SK-N-SH treated with all-trans-retinoic acid at 6 μM for 48 hours (cell line): ENCODE measurements at regions not wholly inside any gene's neighbourhood (a gene's known extent, or its start where the extent isn't known, plus 50 kb on each side); places are given as distances from the start of the nearest gene placed in this dataset.
"Not testable (repeated sequence)": the region's sequence is repeated elsewhere in the genome, so short reads cannot be mapped to it uniquely, and the experiment has no call there.

Source experiments
- ATAC-seq: fragments of 200-7000 bp; cut with Tn5 transposase; 3 replicates; pipeline ENCODE4 v1.9.1; 2020; ENCODE audit warnings: mild to moderate bottlenecking, moderate library complexity
- ARNTL ChIP-seq: fragments of 450-650 bp; formaldehyde crosslinking; IDR thresholded peaks from 2 replicates; pipeline ENCODE4 v1.5.0; 2020; ENCODE audit warnings: low read depth, mild to moderate bottlenecking, moderate library complexity, borderline replicate concordance
- BACH2 ChIP-seq: fragments of 250-450 bp; sonication (Bioruptor Pico); IDR thresholded peaks from 2 replicates; pipeline ENCODE4 v1.9.0; 2021; ENCODE audit warnings: mild to moderate bottlenecking, borderline replicate concordance
- CSDC2 ChIP-seq: fragments of 250-450 bp; sonication (Bioruptor Pico); IDR thresholded peaks from 2 replicates; pipeline ENCODE4 v1.5.0; 2020; ENCODE audit warnings: mild to moderate bottlenecking, moderate library complexity
- GLIS3 ChIP-seq: fragments of 250-450 bp; sonication (Bioruptor Pico); IDR thresholded peaks from 2 replicates; pipeline ENCODE4 v1.5.0; 2020; ENCODE audit warnings: mild to moderate bottlenecking, moderate library complexity
- ISL1 ChIP-seq: fragments of 250-450 bp; sonication (Bioruptor Pico); IDR thresholded peaks from 2 replicates; pipeline ENCODE4 v2.1.2; 2022; ENCODE audit warnings: mild to moderate bottlenecking, moderate library complexity
- OSR1 ChIP-seq: fragments of 250-450 bp; sonication (Bioruptor Pico); IDR thresholded peaks from 2 replicates; pipeline ENCODE4 v1.8.0; 2022; ENCODE audit warnings: moderate library complexity, mild to moderate bottlenecking, inconsistent platforms
- PPARA ChIP-seq: fragments of 250-450 bp; sonication (Bioruptor Pico); IDR thresholded peaks from 2 replicates; pipeline ENCODE4 v1.5.0; 2020; ENCODE audit warnings: mild to moderate bottlenecking, borderline replicate concordance
- RARB ChIP-seq: fragments of 250-450 bp; sonication (Bioruptor Pico); IDR thresholded peaks from 2 replicates; pipeline ENCODE4 v1.8.0; 2021; ENCODE audit warnings: mild to moderate bottlenecking, moderate library complexity
- SNAI2 ChIP-seq: fragments of 250-450 bp; sonication (Bioruptor Pico); IDR thresholded peaks from 2 replicates; pipeline ENCODE4 v1.5.0; 2020; ENCODE audit warnings: mild to moderate bottlenecking, moderate library complexity
- TCF4 ChIP-seq: fragments of 250-450 bp; sonication (Bioruptor Pico); IDR thresholded peaks from 2 replicates; pipeline ENCODE4 v1.8.0; 2021; ENCODE audit warnings: mild to moderate bottlenecking, moderate library complexity, borderline replicate concordance
- TOX ChIP-seq: fragments of 250-450 bp; sonication (Bioruptor Pico); IDR thresholded peaks from 2 replicates; pipeline ENCODE4 v1.8.0; 2021; ENCODE audit warnings: mild to moderate bottlenecking, moderate library complexity, borderline replicate concordance
- ZC3H10 ChIP-seq: fragments of 250-450 bp; sonication (Bioruptor Pico); IDR thresholded peaks from 2 replicates; pipeline ENCODE4 v1.5.1; 2021; ENCODE audit warnings: mild to moderate bottlenecking, moderate library complexity
- ZFP3 ChIP-seq: fragments of 250-450 bp; sonication (Bioruptor Pico); IDR thresholded peaks from 2 replicates; pipeline ENCODE4 v1.5.0; 2020; ENCODE audit warnings: mild to moderate bottlenecking, moderate library complexity
- ZFP30 ChIP-seq: fragments of 450-650 bp; formaldehyde crosslinking; IDR thresholded peaks from 2 replicates; pipeline ENCODE4 v1.5.0; 2022; ENCODE audit warnings: mild to moderate bottlenecking, moderate library complexity
- ZNF565 ChIP-seq: fragments of 450-650 bp; formaldehyde crosslinking; conservative IDR thresholded peaks from 2 replicates; pipeline ENCODE4 v1.5.0; 2020; ENCODE audit warnings: low read depth, mild to moderate bottlenecking, moderate library complexity
- ZNF70 ChIP-seq: fragments of 450-650 bp; formaldehyde crosslinking; IDR thresholded peaks from 2 replicates; pipeline ENCODE4 v1.5.0; 2020; ENCODE audit warnings: mild to moderate bottlenecking, moderate library complexity
- ZNF8 ChIP-seq: fragments of 450-650 bp; formaldehyde crosslinking; IDR thresholded peaks from 2 replicates; pipeline ENCODE4 v1.5.0; 2020; ENCODE audit warnings: mild to moderate bottlenecking, moderate library complexity
- TF ChIP-seq, protein P1 (sequence below): fragments of 250-450 bp; sonication (Bioruptor Pico); IDR thresholded peaks from 2 replicates; pipeline ENCODE4 v1.8.0; 2020; ENCODE audit warnings: mild to moderate bottlenecking, moderate library complexity, borderline replicate concordance
- TF ChIP-seq, protein P2 (sequence below): fragments of 250-450 bp; sonication (Bioruptor Pico); IDR thresholded peaks from 2 replicates; pipeline ENCODE4 v1.5.0; 2020; ENCODE audit warnings: mild to moderate bottlenecking, moderate library complexity
- TF ChIP-seq, protein P3 (sequence below): fragments of 250-450 bp; sonication (Bioruptor Pico); IDR thresholded peaks from 2 replicates; pipeline ENCODE4 v1.5.1; 2021; ENCODE audit warnings: mild to moderate bottlenecking, moderate library complexity

GRCh38 chr9:88833946-88834345, 157.3 kb upstream of the S1PR3 start:
- TF ChIP-seq ZNF70 (CRISPR knock-in tag): no peak
- no peak for TF ChIP-seq PPARA
- no peak for TF ChIP-seq CSDC2 (CRISPR knock-in tag)
- TF ChIP-seq ZNF8: no peak
- TF ChIP-seq, protein P1, sequence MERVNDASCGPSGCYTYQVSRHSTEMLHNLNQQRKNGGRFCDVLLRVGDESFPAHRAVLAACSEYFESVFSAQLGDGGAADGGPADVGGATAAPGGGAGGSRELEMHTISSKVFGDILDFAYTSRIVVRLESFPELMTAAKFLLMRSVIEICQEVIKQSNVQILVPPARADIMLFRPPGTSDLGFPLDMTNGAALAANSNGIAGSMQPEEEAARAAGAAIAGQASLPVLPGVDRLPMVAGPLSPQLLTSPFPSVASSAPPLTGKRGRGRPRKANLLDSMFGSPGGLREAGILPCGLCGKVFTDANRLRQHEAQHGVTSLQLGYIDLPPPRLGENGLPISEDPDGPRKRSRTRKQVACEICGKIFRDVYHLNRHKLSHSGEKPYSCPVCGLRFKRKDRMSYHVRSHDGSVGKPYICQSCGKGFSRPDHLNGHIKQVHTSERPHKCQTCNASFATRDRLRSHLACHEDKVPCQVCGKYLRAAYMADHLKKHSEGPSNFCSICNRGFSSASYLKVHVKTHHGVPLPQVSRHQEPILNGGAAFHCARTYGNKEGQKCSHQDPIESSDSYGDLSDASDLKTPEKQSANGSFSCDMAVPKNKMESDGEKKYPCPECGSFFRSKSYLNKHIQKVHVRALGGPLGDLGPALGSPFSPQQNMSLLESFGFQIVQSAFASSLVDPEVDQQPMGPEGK (CRISPR knock-in tag): no peak
- TF ChIP-seq, protein P2, sequence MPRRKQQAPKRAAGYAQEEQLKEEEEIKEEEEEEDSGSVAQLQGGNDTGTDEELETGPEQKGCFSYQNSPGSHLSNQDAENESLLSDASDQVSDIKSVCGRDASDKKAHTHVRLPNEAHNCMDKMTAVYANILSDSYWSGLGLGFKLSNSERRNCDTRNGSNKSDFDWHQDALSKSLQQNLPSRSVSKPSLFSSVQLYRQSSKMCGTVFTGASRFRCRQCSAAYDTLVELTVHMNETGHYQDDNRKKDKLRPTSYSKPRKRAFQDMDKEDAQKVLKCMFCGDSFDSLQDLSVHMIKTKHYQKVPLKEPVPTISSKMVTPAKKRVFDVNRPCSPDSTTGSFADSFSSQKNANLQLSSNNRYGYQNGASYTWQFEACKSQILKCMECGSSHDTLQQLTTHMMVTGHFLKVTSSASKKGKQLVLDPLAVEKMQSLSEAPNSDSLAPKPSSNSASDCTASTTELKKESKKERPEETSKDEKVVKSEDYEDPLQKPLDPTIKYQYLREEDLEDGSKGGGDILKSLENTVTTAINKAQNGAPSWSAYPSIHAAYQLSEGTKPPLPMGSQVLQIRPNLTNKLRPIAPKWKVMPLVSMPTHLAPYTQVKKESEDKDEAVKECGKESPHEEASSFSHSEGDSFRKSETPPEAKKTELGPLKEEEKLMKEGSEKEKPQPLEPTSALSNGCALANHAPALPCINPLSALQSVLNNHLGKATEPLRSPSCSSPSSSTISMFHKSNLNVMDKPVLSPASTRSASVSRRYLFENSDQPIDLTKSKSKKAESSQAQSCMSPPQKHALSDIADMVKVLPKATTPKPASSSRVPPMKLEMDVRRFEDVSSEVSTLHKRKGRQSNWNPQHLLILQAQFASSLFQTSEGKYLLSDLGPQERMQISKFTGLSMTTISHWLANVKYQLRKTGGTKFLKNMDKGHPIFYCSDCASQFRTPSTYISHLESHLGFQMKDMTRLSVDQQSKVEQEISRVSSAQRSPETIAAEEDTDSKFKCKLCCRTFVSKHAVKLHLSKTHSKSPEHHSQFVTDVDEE: no peak
- TF ChIP-seq ARNTL (CRISPR knock-in tag): no peak
- TF ChIP-seq TOX: no peak
- no peak for TF ChIP-seq BACH2 (CRISPR knock-in tag)
- no peak for TF ChIP-seq ZFP30
- no peak for TF ChIP-seq ZNF565
- no peak for TF ChIP-seq ZC3H10
- no peak for TF ChIP-seq RARB (CRISPR knock-in tag)
- TF ChIP-seq, protein P3, sequence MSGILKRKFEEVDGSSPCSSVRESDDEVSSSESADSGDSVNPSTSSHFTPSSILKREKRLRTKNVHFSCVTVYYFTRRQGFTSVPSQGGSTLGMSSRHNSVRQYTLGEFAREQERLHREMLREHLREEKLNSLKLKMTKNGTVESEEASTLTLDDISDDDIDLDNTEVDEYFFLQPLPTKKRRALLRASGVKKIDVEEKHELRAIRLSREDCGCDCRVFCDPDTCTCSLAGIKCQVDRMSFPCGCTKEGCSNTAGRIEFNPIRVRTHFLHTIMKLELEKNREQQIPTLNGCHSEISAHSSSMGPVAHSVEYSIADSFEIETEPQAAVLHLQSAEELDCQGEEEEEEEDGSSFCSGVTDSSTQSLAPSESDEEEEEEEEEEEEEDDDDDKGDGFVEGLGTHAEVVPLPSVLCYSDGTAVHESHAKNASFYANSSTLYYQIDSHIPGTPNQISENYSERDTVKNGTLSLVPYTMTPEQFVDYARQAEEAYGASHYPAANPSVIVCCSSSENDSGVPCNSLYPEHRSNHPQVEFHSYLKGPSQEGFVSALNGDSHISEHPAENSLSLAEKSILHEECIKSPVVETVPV: no peak
- no peak for TF ChIP-seq GLIS3 (CRISPR knock-in tag)
- no peak for TF ChIP-seq OSR1
- TF ChIP-seq TCF4: no peak
- no peak for ATAC-seq

DNA sequence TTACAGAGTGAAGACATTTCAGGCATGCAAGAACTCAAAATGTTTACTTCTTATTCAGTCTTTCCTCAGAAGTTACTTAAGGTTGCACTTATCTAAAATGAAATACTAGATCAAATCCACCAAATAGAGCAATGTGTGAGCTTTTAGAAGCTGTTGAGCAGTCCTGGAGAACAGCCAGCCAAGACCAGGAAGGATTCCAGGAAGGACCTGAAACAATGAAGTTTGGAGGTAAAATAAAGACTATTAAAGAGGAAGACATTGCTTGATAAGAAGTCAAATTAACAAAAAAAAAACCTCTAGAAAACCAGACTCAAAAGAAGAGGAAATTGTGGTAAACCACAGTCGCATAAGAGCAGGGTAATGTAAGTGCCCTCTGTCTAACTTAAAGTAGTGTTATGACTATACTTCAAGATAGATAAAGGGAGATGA, 156.2 kb upstream of the S1PR3 start:
- TF ChIP-seq TOX (no peak), ISL1 (CRISPR knock-in tag) (peak; percentile 42; the same call in 1 of the 2 replicates)

GRCh38 chr9:88835772-88836171, 155.5 kb upstream of the S1PR3 start:
- ATAC-seq: no peak
- TF ChIP-seq ARNTL (CRISPR knock-in tag) (no peak), ZFP3 (no peak), ZNF565 (no peak), ZFP30 (no peak), ISL1 (CRISPR knock-in tag) (no peak), SNAI2 (CRISPR knock-in tag) (no peak), BACH2 (CRISPR knock-in tag) (no peak)
- TF ChIP-seq, protein P1 (CRISPR knock-in tag): no peak

More for the DNA sequence above, 156.2 kb upstream of the S1PR3 start:
- ATAC-seq: peak; percentile 89

DNA sequence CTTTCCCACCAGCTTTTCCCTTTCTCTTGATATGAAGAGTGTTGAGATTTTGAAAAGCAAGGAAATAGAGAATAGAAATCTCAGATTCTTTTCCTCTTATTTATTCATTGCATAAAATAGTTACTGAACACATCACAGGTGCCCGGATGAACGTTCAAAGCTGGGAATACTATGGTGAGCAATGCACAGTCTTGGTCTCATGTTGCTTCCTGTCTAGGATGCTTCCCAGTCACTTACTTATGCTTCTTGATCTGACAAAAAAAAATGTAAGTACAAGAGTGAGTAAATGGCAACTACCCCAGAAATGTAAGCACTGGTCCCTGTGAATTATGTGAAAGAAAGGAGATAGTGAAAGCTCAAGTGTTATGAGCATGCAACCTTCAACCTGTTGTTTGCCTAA, 153.5 kb upstream of the S1PR3 start:
- no peak for ATAC-seq
- TF ChIP-seq RARB (CRISPR knock-in tag): no peak
- TF ChIP-seq, protein P2: no peak

DNA sequence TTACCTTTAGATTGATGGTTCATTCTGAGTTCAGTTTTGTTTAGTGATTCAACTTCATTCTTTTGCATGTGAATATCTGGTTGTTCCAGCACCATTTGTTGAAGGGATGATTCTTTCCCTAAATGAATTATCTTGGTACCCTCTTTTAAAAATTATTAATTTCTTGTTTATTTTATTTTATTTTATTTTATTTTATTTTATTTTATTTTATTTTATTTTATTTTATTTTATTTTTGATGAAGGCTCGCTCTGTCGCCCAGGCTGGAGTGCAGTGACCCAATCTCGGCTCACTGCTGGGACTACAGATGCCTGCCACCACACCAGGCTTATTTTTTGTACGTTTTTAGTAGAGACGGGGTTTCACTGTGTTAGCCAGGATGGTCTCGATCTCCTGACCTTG, 141.4 kb upstream of the S1PR3 start:
- ATAC-seq: not testable (repeated sequence)
